ENCODE measurements at regions not wholly inside any gene's neighbourhood (a gene's known extent, or its start where the extent isn't known, plus 50 kb on each side); places are given as distances from the start of the nearest gene placed in this dataset.

DNA sequence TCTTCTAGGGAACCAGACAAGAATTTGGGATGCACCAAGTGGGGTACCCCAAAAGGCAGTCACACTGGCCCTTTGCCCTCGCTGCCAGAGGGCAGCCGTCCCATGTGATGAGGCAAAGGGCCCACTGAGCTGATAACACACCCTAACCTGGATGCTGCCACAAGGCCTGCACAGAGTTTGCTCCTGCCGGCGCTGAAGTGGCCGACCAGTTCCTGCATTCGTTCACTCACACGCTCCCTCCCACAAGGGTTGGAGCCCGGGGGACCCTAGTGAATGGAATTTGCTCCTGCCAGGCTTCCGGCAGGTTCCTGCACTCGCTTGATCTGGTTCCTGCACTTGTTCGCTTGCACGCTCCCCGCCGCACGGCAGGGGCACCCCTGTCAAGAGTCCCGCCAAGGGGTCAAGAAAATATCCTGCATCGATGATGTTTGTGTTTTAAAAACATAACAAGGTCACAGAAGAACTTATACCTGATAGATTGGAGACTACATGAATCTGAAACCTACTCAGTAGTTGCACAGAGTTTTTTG lies 296.4 kb upstream of the VCX start:
- Histone ChIP-seq H3K4me3 (no peak overlapping the region), H3K36me3 (no peaks in the 10 kb centered on the region), H3K9me3 (no peaks in the 10 kb centered on the region), H3K27ac (no peak overlapping the region), H3K27me3 (replicated peaks; ENCODE audit: insufficient read depth) (no peaks in the 10 kb centered on the region), H3K4me1 (replicated peaks) (no peaks in the 10 kb centered on the region)
- TF ChIP-seq POLR2A (IDR thresholded peaks at IDR 0.05) (no peak), POLR2AphosphoS5 (IDR thresholded peaks at IDR 0.05) (no peak)
- TF ChIP-seq, protein P1, sequence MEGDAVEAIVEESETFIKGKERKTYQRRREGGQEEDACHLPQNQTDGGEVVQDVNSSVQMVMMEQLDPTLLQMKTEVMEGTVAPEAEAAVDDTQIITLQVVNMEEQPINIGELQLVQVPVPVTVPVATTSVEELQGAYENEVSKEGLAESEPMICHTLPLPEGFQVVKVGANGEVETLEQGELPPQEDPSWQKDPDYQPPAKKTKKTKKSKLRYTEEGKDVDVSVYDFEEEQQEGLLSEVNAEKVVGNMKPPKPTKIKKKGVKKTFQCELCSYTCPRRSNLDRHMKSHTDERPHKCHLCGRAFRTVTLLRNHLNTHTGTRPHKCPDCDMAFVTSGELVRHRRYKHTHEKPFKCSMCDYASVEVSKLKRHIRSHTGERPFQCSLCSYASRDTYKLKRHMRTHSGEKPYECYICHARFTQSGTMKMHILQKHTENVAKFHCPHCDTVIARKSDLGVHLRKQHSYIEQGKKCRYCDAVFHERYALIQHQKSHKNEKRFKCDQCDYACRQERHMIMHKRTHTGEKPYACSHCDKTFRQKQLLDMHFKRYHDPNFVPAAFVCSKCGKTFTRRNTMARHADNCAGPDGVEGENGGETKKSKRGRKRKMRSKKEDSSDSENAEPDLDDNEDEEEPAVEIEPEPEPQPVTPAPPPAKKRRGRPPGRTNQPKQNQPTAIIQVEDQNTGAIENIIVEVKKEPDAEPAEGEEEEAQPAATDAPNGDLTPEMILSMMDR (IDR thresholded peaks at IDR 0.05): no peak
- no peak for DNase-seq (ENCODE audit: low spot score)
- 98% methylated on average over 13 of the region's 17 CpGs for WGBS
- intact Hi-C loops (cut with DNase I): no loop called here

DNA sequence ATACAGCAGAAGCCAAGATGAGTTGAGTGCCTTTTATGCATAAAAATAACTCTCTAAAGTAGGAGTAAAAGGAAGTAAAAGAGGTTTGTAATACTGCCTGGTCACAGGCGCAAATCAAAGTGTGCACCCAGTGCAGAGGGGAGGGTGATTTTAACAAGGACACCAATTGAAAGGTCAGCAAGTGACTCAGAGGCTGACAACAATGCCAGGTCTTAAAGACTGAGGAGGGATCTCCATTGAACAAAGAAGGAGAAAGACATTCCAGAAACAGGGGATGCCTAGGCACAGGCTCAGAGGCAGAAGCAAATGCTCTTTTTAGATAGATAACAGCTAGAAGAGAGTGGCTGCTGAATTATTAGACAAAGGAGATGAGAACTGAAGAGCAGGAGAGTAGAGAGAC lies 297.4 kb upstream of the VCX start:
- no peaks in the 10 kb centered on the region for H3K4me1 ChIP-seq (replicated peaks)
- H3K27ac ChIP-seq: no peak overlapping the region
- no peak overlapping the region for H3K4me3 ChIP-seq
- no peaks in the 10 kb centered on the region for H3K36me3 ChIP-seq
- H3K9me3 ChIP-seq: no peaks in the 10 kb centered on the region
- no peak for TF ChIP-seq POLR2A (IDR thresholded peaks at IDR 0.05)
- no peak for TF ChIP-seq POLR2AphosphoS5 (IDR thresholded peaks at IDR 0.05)
- TF ChIP-seq, protein P1 (IDR thresholded peaks at IDR 0.05): no peak
- intact Hi-C loops (cut with DNase I): no loop called here
- no peak for DNase-seq (ENCODE audit: low spot score)
- H3K27me3 ChIP-seq (replicated peaks; ENCODE audit: insufficient read depth): no peaks in the 10 kb centered on the region
- 89% methylated on average over 1 of the region's 1 CpG for WGBS

DNA sequence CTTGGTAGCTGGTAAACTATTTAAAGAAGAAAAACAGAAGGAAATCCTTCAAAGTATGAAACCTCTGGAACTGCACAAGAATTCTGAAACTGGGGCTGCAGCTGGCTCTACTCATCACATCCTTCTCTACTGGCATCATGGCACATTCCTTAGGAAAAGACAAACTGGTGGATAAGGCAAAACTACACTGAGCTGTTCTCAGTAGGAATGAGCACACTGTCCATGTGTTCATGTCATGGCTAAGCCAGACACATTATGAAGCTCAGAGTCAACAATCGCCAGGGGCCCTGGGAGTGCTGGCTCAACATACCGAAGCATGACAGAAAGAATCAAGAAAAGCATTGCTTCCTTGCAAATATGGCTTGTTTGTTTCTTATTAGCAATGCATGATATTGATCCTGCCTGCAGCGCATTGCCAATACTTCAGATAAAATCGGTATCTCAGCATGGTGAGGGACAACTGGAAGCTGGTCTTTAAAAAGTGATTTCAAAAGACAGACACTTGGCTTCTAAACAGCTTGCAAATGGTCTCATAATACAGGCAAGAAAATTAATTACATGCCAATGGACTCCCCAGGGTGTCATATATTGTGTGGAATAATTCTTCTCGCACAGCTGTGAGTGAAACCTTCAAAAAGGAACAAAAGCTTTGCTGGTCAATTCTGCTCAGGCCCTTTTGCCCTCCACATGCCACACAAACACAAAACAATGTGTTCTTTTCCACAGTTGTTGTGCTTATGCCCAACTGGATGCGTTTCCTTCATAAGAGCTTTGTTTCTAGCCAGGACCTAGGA lies 300.2 kb upstream of the VCX start:
- TF ChIP-seq POLR2AphosphoS5 (IDR thresholded peaks at IDR 0.05) (no peak), POLR2A (IDR thresholded peaks at IDR 0.05) (no peak)
- TF ChIP-seq, protein P1 (IDR thresholded peaks at IDR 0.05): no peak
- WGBS: 75% methylated on average over 4 of the region's 6 CpGs
- no peak for DNase-seq (ENCODE audit: low spot score)
- H3K27ac ChIP-seq: no peak overlapping the region
- H3K4me3 ChIP-seq: no peak overlapping the region
- H3K4me1 ChIP-seq (replicated peaks): no peaks in the 10 kb centered on the region
- intact Hi-C loops (cut with DNase I): no loop called here
- H3K27me3 ChIP-seq (replicated peaks; ENCODE audit: insufficient read depth): no peaks in the 10 kb centered on the region
- no peaks in the 10 kb centered on the region for H3K9me3 ChIP-seq
- H3K36me3 ChIP-seq: no peaks in the 10 kb centered on the region

DNA sequence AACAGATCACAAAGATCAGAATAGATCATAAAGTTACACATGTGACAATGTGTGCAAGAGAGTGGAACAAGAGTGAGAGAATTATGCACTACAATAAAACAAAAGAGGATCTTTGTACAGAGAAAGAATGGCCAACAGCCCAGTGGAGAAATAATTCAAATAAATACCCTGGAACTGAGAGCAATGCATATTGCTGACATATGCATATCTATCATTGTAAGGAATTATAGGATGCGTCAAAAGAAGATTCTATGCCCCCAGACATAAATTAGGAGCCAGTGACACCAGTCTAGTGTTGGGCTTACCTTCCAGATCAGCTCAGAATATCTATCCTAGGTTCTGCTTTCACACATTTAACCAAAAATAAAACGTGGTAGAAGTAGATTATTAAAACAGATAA lies 320.1 kb upstream of the VCX start:
- Histone ChIP-seq H3K4me1 (replicated peaks) (no peaks in the 10 kb centered on the region), H3K4me3 (no peak overlapping the region), H3K27me3 (replicated peaks; ENCODE audit: insufficient read depth) (no peaks in the 10 kb centered on the region), H3K9me3 (no peaks in the 10 kb centered on the region), H3K36me3 (no peaks in the 10 kb centered on the region), H3K27ac (no peak overlapping the region)
- WGBS: 73% methylated on average over 2 of the region's 2 CpGs
- intact Hi-C loops (cut with DNase I): no loop called here
- no peak for DNase-seq (ENCODE audit: low spot score)
- TF ChIP-seq POLR2AphosphoS5 (IDR thresholded peaks at IDR 0.05) (no peak), POLR2A (IDR thresholded peaks at IDR 0.05) (no peak)
- TF ChIP-seq, protein P1 (IDR thresholded peaks at IDR 0.05): no peak

Data from prostate gland (tissue), 2 donors.